GM21529 (cell line): ENCODE measurements at regions not wholly inside any gene's neighbourhood (a gene's known extent, or its start where the extent isn't known, plus 50 kb on each side); places are given as distances from the start of the nearest gene placed in this dataset.
"Not testable (repeated sequence)": the region's sequence is repeated elsewhere in the genome, so short reads cannot be mapped to it uniquely, and the experiment has no call there.

Source experiments
- ATAC-seq: cut with Tn5 transposase; IDR thresholded peaks from one replicate; pipeline ENCODE4 v1.9.1; 2021; ENCODE audit not compliant: unreplicated experiment

DNA sequence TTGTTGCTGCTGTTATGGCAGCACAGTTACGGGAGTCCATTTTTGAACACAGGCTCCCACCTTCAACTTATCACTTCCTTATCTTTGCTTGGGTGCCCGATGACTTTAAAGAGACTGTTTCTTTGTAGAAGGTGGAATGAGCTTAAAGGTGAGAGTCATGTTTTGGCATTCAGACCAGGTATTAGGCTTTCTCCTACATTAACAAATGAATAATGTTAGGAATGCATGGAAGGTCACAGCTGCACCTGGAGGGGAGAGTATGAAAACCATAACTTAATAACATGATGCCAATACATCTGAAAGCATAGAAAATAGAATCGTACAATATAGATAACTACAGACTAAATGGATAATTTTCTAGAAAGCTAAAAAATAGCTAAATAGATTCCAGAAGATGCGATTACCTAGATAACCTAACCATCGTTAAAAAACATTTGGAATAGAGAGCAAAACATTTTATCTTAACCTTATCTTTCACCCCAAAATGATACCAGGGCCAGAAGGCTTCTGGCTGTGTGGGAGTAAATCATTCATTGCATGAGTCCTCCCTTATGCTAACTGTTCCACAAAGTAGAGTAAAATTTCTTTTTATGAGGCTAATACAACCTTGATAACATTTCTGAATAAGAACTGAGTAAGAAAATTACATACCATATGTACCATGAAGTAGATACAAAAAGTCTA lies 126.2 kb upstream of the ADCY2 start:
- ATAC-seq: no peak

DNA sequence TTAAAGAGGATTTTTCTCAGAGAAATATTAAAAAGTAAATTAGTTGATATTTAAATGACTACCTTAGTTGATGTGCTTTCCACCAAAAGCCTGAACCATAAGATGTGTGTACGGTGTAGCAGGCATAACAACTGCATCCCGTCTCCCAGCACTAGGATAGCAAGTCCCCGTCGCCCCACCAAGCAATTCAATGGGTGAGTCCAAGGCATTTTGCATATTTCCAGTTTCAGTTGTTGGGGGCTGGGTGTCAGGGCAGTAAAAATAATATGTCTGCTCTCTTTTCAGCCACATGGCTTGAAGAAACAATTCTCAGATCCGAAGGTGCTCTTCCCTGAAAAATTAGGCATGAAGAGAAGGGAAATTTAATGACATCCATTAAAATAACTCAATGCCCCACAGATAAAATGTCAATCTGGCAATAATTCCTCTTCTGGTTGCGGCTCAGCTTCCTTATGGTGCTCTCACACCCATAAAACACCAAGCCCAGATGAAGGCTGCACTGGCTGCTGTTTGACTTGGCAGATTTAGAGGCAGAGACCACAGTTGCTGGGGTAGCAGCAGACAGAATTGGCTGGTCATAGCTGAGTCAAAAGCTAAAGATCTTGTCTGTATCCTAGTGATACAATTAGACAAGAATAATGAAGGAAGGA lies 124.4 kb upstream of the ADCY2 start:
- ATAC-seq: no peak

DNA sequence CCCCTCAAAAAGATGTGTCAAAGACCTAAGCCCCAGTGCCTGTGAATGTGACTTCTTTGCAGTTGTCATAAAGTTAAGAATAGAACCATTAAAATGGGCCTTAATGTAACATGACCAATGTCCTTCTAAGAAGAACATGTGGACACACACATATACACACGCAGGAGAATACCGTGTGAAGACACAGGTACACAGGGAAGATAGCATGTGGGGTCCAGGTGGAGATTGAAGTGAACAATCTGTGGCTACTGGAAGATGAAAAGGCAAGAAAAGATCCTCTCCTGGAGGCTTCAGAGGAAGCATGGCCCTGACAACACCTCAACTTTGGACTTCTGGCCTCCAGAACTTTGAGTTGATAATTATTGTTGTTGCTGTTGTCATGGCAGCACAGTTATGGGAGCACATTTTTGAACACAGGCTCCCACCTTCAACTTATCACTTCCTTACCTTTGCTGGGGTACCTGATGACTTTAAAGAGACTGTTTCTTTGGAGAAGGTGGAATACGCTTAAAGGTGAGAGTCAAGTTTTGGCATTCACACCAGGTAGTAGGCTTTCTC lies 123.5 kb upstream of the ADCY2 start:
- ATAC-seq: no peak

DNA sequence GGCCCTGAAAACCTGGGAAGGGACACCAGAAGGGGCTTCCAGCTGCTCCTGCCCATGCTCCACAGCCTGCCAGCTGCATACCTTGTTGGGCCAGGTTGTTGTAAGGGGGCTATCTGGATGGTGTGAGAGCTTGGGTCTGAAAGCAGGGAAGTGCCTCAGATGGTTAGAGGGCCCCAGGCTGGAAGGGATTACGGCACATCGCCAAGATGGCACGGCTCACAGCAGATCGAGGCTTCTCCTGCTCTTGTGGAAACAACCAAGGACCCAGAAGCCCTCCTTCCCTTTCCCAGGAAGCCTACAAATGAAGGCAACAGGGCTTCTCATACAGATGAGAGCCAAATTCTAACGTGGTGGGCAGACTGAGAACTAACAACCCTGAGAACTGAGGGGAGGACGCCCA lies 121.7 kb upstream of the ADCY2 start:
- no peak for ATAC-seq

DNA sequence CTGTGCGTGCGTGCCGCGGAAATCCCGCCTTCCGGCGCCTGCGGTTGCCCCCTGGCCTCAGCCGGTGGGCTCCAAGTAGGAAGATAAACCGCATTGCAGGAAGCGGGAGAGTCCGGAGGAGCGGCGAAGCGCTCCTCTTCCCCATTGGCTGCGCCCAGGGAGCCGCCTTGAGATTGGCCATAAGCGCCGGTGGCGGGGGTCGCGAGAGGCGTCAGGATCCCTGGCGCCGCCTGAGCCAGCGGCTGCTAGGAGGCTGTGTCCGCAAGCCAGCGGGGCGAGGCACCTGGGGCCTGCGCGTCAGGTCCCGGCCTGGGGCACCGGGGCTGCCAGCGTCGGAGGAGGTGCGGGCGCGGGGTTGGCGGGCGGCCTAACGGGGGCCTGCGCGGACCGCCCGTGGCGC lies 106.3 kb upstream of the ADCY2 start:
- ATAC-seq: not testable (repeated sequence)

DNA sequence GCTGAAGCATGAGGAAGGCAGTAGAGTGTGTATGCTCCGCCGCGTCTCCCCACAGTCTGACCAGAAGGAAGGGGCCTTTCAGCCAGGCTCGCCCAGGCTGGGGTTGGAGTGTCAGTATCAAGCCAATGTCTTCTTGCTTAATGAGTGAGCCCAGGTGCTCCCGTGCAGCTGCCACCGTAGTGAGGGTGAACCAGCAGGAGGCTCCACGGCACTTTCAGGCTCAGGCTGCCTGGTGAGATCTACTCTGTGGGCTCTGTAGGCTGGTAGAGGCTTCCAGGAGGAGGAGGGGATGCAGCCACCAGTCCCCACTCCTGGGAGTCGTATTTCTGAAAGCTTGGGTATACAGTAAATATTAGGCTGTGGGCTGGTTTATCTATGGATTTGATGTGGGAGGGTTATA lies 98.1 kb upstream of the ADCY2 start:
- not testable (repeated sequence) for ATAC-seq

- ATAC-seq: not testable (repeated sequence)
Measured at GRCh38 chr5:7299731-7300130, 96.2 kb upstream of the ADCY2 start.

GRCh38 chr5:7305000-7305674 lies 90.8 kb upstream of the ADCY2 start:
- not testable (repeated sequence) for ATAC-seq

DNA sequence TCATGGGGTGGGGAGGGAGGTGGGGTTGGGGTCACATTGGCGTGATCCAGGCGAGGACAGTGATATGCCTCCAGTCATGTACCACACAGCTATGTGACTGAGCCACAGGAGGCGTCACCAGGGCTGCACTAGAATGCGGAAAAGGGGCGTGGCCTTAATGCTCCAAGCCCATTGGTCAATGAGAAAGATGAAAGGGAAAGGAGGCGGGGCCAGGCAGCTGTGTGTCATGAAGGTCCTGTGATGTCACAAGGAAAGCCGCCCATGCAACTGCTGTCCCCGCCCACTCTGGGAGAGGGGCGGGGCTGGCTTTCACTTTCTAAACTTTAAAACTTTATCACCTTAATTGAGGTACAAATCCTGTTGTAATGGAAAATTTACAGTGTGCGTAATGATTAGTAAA lies 89.4 kb upstream of the ADCY2 start:
- not testable (repeated sequence) for ATAC-seq

- not testable (repeated sequence) for ATAC-seq
Measured at GRCh38 chr5:7307709-7308108, 88.2 kb upstream of the ADCY2 start.

DNA sequence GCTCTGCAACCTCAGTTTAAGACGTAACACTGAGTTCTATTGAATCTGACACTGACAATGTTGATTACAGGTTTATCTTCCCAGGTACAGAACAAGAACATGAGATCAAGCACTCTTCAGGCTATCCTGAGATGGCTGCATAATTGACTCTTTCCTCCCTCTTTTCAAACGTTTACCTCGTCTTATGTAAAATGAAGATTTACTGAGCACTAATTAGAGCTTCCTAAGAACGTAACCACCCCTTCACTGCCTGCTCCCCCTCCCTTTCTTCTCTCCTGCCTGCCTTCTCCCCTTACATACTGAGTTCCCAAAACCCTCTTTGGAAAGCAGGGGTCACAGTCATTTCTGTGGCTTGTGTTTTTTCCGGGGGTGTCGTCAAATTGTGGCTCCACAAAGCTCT lies 86.2 kb upstream of the ADCY2 start:
- ATAC-seq: not testable (repeated sequence)

GRCh38 chr5:7310656-7311055 lies 85.3 kb upstream of the ADCY2 start:
- ATAC-seq: not testable (repeated sequence)

DNA sequence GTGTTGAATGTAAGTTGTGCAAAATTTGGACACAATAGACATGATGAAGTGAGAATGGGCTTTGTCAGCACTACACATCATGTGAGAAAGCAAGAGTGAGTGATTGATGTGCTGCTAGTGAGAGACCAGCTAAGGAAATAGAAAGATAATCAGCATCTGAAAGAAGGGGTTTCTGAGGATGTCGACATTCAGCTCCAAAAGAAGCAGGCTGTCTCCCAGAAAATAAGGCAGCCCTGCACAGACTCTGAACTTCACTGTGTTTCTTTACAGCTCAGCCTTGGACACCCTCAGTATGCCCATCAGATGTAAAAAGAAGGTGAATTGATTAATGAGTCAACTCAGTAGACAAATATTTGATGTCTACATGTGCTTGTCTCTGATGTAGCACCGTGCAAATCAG lies 80.8 kb upstream of the ADCY2 start:
- no peak for ATAC-seq

DNA sequence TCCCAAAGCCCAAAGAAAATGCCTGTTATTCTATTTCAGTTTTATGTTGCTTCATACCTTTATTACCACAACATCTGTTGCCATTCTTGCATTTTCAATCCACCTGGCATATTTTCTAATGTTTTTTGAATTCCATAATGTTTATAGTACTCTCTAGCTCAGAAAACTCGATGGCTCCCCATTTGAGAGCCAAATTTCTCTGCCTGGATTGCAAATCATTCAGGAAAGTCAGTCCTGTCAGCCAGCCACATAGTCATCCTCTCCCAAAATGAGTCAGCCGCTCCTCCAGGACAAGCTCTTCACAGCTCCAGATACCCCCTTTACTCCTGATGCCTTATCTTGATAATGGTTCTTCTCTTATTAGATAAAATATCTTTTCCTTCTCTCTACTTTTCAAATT lies 78.2 kb upstream of the ADCY2 start:
- ATAC-seq: no peak

DNA sequence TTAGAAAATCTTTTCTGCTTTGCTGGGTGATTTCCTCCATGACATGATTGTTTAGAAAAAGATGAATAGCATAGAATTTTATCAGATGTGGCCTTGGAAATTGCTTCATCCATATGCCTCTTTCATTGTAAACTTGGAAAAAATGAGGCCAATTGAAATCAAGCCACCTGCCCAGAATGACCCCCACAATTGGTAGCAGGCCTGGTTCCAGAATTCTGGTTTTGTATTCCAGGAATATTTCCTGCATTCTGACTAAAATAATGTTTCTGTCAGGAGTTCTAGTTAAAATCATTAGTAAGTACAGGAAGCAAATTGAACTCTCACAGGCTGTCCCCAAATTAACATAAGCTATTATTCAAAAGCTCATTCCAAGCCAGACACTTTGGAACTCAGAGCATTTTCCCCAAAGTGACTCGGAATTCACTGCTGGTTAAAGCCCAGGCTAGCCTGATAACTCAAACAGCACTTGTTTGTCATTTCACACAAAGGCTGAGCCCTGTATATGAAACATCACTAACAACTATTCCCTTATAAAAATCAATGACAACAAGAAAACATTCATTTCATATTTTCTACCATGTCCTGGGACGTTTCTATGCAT lies 75.1 kb upstream of the ADCY2 start:
- ATAC-seq: no peak

GRCh38 chr5:7321724-7322123 lies 74.2 kb upstream of the ADCY2 start:
- no peak for ATAC-seq

- ATAC-seq: no peak
Measured at GRCh38 chr5:7324919-7325318, 71.0 kb upstream of the ADCY2 start.

DNA sequence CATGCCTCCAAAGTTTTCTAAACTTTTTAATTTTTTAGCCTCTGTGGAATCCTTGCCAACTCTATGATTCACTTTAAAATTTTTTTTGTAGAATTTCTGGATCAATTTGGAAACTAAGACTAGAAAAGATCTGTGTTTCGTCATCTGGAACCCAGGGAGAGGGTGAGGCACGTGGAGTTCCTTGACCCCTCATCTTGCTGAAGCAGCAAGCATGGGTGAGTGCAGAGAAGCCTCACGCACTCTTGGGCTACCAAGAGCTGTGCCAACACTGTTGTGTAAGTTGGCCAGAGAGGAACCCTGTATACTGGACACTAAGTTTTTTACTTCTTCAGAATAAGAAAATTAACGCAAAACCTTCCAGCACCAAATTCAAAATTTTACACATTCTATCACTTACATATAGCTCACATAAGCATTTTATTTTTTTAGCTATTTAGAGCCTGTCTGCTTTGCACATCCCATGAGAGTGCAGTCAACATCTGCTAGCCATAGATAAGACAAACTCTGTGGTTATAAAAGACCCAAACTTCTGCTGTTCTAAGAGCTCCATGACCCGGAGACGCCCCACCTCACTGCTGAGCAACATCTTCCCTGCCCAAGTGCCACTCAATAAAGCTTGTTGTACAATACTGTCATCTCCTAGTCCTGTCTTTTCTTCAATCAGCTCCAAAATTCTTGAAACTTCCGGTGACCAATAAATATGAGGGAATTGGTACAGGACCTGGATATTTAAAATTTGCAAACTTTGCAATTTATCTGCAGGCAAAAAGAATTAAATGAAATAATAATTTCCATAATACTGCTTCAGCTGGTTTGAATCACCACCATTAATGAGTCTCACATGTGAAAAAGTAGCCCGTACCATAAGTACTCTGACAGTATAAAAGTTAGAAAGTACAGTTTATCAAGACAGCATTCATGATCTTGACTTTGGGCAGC lies 69.7 kb upstream of the ADCY2 start:
- no peak for ATAC-seq

- ATAC-seq: no peak
Measured at GRCh38 chr5:7329141-7329540, 66.8 kb upstream of the ADCY2 start.

GRCh38 chr5:7329712-7330111 lies 66.2 kb upstream of the ADCY2 start:
- ATAC-seq: no peak
